OCI-LY3 (cell line): ENCODE measurements at regions not wholly inside any gene's neighbourhood (a gene's known extent, or its start where the extent isn't known, plus 50 kb on each side); places are given as distances from the start of the nearest gene placed in this dataset.

Experiments
- EZH2phosphoT487 ChIP-seq: fragments of 200-600 bp; shearing (Covaris generic); IDR thresholded peaks from 2 replicates; pipeline ENCODE4 v1.6.1; 2018; ENCODE audit warnings: antibody characterized with exemption, mixed run types, low read depth
- TF ChIP-seq, protein P1 (sequence below): fragments of 200-600, 300-600 bp; sonication (generic); IDR thresholded peaks from 2 replicates; pipeline ENCODE4 v1.5.1; 2014; ENCODE audit warnings: antibody characterized with exemption, low read length, low read depth

DNA sequence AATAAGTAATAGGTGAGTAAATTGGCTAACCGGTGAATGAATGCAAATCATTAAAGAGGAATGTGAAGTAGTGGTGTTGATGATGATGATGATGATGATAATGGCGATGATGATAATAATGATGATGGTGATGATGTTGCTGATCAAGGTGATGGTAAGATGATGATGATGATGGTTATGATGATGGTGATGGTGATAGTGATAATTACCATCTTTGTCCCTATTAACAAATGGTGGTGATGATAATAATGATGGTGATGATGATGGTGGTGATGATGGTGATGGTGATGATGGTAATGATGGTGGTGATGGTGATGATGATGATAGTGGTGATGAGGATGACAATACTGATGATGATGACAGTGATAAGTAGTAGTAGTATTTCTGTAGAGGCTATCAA, 452.6 kb downstream of the ZNF536 start:
- TF ChIP-seq, protein P1, sequence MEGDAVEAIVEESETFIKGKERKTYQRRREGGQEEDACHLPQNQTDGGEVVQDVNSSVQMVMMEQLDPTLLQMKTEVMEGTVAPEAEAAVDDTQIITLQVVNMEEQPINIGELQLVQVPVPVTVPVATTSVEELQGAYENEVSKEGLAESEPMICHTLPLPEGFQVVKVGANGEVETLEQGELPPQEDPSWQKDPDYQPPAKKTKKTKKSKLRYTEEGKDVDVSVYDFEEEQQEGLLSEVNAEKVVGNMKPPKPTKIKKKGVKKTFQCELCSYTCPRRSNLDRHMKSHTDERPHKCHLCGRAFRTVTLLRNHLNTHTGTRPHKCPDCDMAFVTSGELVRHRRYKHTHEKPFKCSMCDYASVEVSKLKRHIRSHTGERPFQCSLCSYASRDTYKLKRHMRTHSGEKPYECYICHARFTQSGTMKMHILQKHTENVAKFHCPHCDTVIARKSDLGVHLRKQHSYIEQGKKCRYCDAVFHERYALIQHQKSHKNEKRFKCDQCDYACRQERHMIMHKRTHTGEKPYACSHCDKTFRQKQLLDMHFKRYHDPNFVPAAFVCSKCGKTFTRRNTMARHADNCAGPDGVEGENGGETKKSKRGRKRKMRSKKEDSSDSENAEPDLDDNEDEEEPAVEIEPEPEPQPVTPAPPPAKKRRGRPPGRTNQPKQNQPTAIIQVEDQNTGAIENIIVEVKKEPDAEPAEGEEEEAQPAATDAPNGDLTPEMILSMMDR, result no peak
- TF ChIP-seq EZH2phosphoT487, result no peak
